PC-3 (cell line): ENCODE measurements at regions not wholly inside any gene's neighbourhood (a gene's known extent, or its start where the extent isn't known, plus 50 kb on each side); places are given as distances from the start of the nearest gene placed in this dataset.

Source experiments
- ATAC-seq: fragments of 200-7000 bp; cut with Tn5 transposase; 2 replicates; pipeline ENCODE4 v1.9.1; 2020; ENCODE audit warnings: mild to moderate bottlenecking, moderate library complexity
- BruUV-seq: library from RNA; stranded (reverse); fragments of 400-500 nt; replicated peaks from 2 replicates; lab custom pipeline; 2021; lab: Mats Ljungman, UMichigan
- CTCF ChIA-PET: fragments of 300-600 bp; sonication (Branson Sonifier 250); formaldehyde crosslinking; loops from one replicate; lab custom pipeline; 2022; ENCODE audit warnings: antibody characterized with exemption; lab: Charles Lee
- POLR2A ChIA-PET: fragments of 300-600 bp; sonication (Branson Sonifier 250); formaldehyde crosslinking; loops from one replicate; lab custom pipeline; 2022; ENCODE audit warnings: antibody characterized with exemption; ENCODE audit not compliant: unreplicated experiment; lab: Charles Lee
- DNase-seq: peaks from one replicate; pipeline ENCODE4 v3.0.0-alpha.2; 2015
- H2AFZ ChIP-seq: fragments of 300-600 bp; sonication (generic); 2 replicates; pipeline ENCODE4 v1.6.0; 2016; ENCODE audit warnings: antibody characterized with exemption, low read length
- H3F3A ChIP-seq: fragments of 300-600 bp; sonication (generic); one replicate; pipeline ENCODE4 v1.6.0; 2017; ENCODE audit warnings: antibody characterized with exemption, low read length, control low read depth, mild to moderate bottlenecking; ENCODE audit not compliant: unreplicated experiment
- H3K27ac ChIP-seq: fragments of 300-600 bp; sonication (generic); 2 replicates; pipeline ENCODE4 v1.5.1; 2016; ENCODE audit warnings: mild to moderate bottlenecking, low read length
- H3K27me3 ChIP-seq: fragments of 300-600 bp; sonication (generic); 2 replicates; pipeline ENCODE4 v1.6.1; 2016; ENCODE audit warnings: low read length, mixed read lengths
- H3K36me3 ChIP-seq: fragments of 300-600 bp; sonication (generic); 2 replicates; pipeline ENCODE4 v1.6.1; 2016; ENCODE audit warnings: low read depth, mixed run types, low read length, mixed read lengths
- H3K4me1 ChIP-seq: fragments of 300-600 bp; sonication (generic); 2 replicates; pipeline ENCODE4 v1.5.1; 2016; ENCODE audit warnings: low read length; ENCODE audit not compliant: insufficient read depth
- H3K4me2 ChIP-seq: fragments of 300-600 bp; sonication (generic); 2 replicates; pipeline ENCODE4 v1.6.0; 2016; ENCODE audit warnings: low read length
- H3K4me3 ChIP-seq: fragments of 300-600 bp; sonication (generic); 2 replicates; pipeline ENCODE4 v1.5.1; 2016; ENCODE audit warnings: mild to moderate bottlenecking, low read length, mixed read lengths
- H3K79me2 ChIP-seq: fragments of 300-600 bp; sonication (generic); 2 replicates; pipeline ENCODE4 v1.6.1; 2017; ENCODE audit warnings: low read length, mixed read lengths
- H3K9ac ChIP-seq: fragments of 300-600 bp; sonication (generic); 2 replicates; pipeline ENCODE4 v1.6.0; 2016; ENCODE audit warnings: mild to moderate bottlenecking, low read length
- H3K9me2 ChIP-seq: fragments of 300-600 bp; sonication (generic); replicated peaks from 2 replicates; pipeline ENCODE4 v1.6.1; 2016; ENCODE audit warnings: mixed run types, low read length, mixed read lengths
- H3K9me3 ChIP-seq: fragments of 300-600 bp; sonication (generic); 2 replicates; pipeline ENCODE4 v1.6.1; 2016; ENCODE audit warnings: low read length, mixed read lengths
- H4K20me1 ChIP-seq: fragments of 300-600 bp; sonication (generic); 2 replicates; pipeline ENCODE4 v1.6.1; 2016; ENCODE audit warnings: low read length, mixed read lengths
- EZH2 ChIP-seq: fragments of 300-600 bp; sonication (generic); IDR thresholded peaks from one replicate; pipeline ENCODE4 v1.6.1; 2017; ENCODE audit warnings: antibody characterized with exemption, mild to moderate bottlenecking, low read length; ENCODE audit not compliant: unreplicated experiment
- EZH2phosphoT487 ChIP-seq: fragments of 300-600 bp; sonication (generic); IDR thresholded peaks from 2 replicates; pipeline ENCODE4 v1.6.1; 2018; ENCODE audit warnings: mild to moderate bottlenecking, antibody characterized with exemption, low read length, borderline replicate concordance
- intact Hi-C: fragments of 100-400 bp; cut with micrococcal nuclease; formaldehyde crosslinking; loops from 2 replicates; pipeline ENCODE4 v1.9.0; 2023
- TF ChIP-seq, protein P1 (sequence below): fragments of 300-600 bp; sonication (generic); conservative IDR thresholded peaks from 2 replicates; pipeline ENCODE4 v1.5.1; 2017; ENCODE audit warnings: antibody characterized with exemption, low read depth, mild to moderate bottlenecking, low read length

DNA sequence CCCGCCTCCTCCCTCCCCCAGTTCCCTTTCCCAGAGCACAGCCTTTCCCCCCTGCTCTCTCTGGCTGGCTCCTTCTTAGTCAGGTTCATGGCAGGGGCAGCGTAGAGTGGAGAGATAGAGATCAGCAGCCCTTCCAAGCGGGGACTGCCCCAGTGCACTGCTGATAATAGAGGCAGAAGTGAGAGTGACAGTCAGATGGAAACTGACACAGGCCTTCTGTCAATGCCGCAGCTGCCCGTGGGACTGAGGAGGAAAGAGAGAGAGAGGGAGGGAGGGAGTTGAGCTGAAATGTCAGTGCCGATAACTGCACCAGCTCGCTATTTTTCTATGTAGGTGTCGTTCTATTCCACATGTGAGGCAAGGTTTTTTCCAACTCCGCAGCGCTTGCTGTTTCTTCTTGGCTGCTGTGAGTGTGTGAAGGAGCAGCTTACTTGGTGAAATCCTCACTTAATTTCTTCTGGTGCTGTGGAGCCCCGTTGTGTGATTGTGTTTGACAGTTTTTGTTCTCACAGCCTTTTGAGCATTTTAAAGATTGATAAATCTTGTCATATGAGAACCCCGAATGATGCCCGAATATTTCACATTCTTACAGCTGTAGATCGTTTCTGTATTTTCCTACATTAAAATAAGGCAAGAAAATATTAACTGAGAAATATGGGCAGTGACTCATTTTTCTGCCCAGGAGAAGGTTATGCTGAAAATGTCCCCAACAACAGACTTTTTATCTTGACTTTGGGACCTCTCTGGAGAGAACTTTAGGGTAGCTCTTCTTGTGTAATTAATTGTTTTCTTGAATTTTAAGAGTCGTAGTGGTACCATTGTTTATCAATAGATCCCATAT lies 386.4 kb upstream of the MMS22L start:
- H3K79me2 ChIP-seq: no peaks in the 10 kb centered on the region
- no peaks in the 10 kb centered on the region for H3K9me3 ChIP-seq
- no peak overlapping the region for H3K9ac ChIP-seq
- peaks cover 7% of the 10 kb centered on the region; the same call in 1 of the 2 replicates for H3K27me3 ChIP-seq
- no peak overlapping the region for H3K27ac ChIP-seq
- no peaks in the 10 kb centered on the region for H4K20me1 ChIP-seq
- H3K4me3 ChIP-seq: no peak overlapping the region
- H3K4me2 ChIP-seq: no peak overlapping the region
- intact Hi-C loops: no loop called here
- H3K4me1 ChIP-seq: no peaks in the 10 kb centered on the region
- ATAC-seq (no peak), DNase-seq (no peak)
- H3K36me3 ChIP-seq: no peaks in the 10 kb centered on the region
- CTCF ChIA-PET: no interaction called here
- no peaks in the 10 kb centered on the region for H3K9me2 ChIP-seq
- TF ChIP-seq, protein P1, sequence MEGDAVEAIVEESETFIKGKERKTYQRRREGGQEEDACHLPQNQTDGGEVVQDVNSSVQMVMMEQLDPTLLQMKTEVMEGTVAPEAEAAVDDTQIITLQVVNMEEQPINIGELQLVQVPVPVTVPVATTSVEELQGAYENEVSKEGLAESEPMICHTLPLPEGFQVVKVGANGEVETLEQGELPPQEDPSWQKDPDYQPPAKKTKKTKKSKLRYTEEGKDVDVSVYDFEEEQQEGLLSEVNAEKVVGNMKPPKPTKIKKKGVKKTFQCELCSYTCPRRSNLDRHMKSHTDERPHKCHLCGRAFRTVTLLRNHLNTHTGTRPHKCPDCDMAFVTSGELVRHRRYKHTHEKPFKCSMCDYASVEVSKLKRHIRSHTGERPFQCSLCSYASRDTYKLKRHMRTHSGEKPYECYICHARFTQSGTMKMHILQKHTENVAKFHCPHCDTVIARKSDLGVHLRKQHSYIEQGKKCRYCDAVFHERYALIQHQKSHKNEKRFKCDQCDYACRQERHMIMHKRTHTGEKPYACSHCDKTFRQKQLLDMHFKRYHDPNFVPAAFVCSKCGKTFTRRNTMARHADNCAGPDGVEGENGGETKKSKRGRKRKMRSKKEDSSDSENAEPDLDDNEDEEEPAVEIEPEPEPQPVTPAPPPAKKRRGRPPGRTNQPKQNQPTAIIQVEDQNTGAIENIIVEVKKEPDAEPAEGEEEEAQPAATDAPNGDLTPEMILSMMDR: no peak
- no peak for TF ChIP-seq EZH2
- TF ChIP-seq EZH2phosphoT487: no peak
- H2AFZ ChIP-seq: no peak overlapping the region
- no TSS peak for BruUV-seq
- H3F3A ChIP-seq: no peaks in the 10 kb centered on the region
- POLR2A ChIA-PET: no interaction called here

DNA sequence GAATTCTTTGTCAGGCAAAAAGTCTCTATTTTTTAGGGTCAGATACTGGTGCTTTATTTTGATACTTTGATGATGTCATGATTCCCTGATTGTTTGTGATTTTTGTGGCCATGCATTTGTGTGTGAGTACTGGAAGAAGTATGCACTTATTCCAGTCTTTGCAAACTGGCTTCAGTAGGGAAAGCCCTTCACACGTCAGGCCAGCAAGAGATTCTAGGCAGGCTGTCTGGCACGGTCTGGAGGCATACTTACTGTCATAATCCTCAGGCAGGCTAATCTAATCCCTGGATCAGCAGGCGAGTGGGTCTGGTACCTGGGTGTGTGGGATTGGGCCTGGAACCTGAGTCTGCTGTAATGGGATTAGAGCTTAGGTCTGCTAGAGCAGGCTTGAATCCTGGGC lies 391.8 kb upstream of the MMS22L start:
- TF ChIP-seq EZH2phosphoT487 (no peak), EZH2 (no peak)
- TF ChIP-seq, protein P1: no peak
- Histone ChIP-seq H3K36me3 (no peaks in the 10 kb centered on the region), H4K20me1 (no peaks in the 10 kb centered on the region), H3K9me3 (no peaks in the 10 kb centered on the region), H2AFZ (no peak overlapping the region), H3K4me1 (no peaks in the 10 kb centered on the region), H3K9ac (no peak overlapping the region), H3K4me3 (no peak overlapping the region), H3F3A (no peaks in the 10 kb centered on the region), H3K4me2 (no peak overlapping the region), H3K9me2 (no peaks in the 10 kb centered on the region), H3K27me3 (no peaks in the 10 kb centered on the region), H3K79me2 (no peaks in the 10 kb centered on the region), H3K27ac (no peak overlapping the region)
- ChIA-PET POLR2A (no interaction called here), CTCF (no interaction called here)
- DNase-seq: no peak
- no TSS peak for BruUV-seq
- ATAC-seq: no peak
- intact Hi-C loops: no loop called here

DNA sequence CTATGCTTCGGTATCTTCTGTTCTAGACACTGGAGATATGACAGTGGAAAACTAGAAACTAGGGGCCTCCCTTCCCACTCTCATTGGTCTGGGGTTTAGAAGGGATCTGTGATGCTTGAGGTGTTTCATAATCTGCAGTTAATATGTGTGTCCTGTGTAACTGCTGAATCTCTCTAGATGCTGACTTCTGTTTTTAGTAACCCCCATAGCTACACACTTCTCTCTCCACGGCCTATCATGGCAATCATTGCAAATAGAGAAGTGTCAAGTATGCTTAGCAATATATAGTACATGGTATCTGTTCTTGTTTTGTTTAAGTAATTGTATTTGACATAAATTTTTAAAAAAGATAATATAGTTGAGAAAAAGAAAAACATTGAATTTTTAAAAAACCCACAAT lies 394.6 kb upstream of the MMS22L start:
- Histone ChIP-seq H3K9ac (no peak overlapping the region), H4K20me1 (no peaks in the 10 kb centered on the region), H3K27ac (no peak overlapping the region), H3K9me2 (no peaks in the 10 kb centered on the region), H3K79me2 (no peaks in the 10 kb centered on the region), H3K4me3 (no peak overlapping the region), H2AFZ (no peak overlapping the region), H3K4me1 (no peaks in the 10 kb centered on the region), H3K36me3 (no peaks in the 10 kb centered on the region), H3K27me3 (no peaks in the 10 kb centered on the region), H3K9me3 (no peaks in the 10 kb centered on the region), H3K4me2 (no peak overlapping the region), H3F3A (no peaks in the 10 kb centered on the region)
- ChIA-PET CTCF (no interaction called here), POLR2A (no interaction called here)
- no TSS peak for BruUV-seq
- intact Hi-C loops: no loop called here
- no peak for DNase-seq
- TF ChIP-seq, protein P1: no peak
- TF ChIP-seq EZH2: no peak
- TF ChIP-seq EZH2phosphoT487: no peak
- no peak for ATAC-seq
